ENCODE measurements at regions not wholly inside any gene's neighbourhood (a gene's known extent, or its start where the extent isn't known, plus 50 kb on each side); places are given as distances from the start of the nearest gene placed in this dataset.

DNA sequence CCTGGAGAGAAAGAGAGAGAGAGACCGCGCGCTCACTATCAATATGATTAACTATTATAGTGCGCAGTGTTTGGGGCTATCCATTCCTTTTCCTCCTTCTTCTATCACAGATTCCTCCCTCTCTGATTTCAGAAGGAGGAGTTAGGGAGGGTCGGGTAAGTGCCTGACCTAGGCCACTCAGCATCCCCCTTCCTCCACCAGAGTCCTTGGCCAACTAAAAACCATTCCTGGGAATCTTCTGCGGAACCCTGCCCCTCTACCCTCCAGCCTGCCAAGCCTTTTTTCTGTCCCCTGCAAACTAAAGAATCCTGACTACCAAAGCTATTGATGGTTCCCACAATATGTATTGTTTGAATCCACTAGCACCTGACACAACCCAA lies 256.2 kb upstream of the NFE2L3 start:
- no peak for DNase-seq

DNA sequence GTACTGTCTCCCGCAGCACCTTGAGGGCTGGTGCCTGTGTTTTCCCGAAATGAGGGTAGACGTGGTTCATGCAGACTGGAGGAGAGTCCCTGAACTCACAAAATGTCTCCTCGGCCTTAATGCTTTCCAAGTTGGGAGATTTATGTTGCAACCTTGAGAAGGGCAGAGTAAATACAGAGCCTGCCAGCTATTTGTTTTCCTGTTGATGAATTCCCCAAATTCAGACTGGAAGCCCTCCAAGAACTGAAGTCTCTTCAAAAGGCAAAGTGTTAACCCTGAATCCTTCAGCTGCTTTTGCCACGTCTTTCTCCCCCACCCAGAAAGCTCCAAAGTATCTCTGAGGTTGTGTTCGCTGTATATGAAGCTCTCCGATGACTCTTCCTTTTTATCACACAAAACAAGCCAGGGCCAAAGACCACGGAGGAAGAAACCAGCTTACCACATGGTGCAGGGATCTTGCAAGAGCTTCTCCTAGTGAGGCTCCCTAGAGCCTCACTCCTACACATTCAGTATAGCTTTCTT lies 254.7 kb upstream of the NFE2L3 start:
- DNase-seq = no peak

DNA sequence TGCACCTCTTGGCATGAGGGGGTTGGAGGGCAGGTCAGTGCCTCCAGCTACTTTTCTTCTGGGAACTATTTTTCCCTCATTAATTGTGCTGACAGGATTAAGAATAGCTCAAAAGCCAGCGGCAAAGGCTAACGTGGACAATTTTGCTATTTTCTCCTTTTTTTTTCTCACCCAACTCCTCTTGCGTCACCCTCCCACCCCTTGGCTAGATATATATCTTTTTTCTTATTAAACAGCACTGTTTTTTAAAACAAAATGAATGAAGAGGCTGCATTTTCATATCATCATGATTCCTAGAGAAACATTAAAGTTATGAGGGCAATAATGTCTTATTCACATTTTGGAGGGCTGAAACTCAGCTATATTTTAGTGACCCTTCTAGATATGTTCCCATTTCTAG lies 251.8 kb upstream of the NFE2L3 start:
- no peak for DNase-seq

DNA sequence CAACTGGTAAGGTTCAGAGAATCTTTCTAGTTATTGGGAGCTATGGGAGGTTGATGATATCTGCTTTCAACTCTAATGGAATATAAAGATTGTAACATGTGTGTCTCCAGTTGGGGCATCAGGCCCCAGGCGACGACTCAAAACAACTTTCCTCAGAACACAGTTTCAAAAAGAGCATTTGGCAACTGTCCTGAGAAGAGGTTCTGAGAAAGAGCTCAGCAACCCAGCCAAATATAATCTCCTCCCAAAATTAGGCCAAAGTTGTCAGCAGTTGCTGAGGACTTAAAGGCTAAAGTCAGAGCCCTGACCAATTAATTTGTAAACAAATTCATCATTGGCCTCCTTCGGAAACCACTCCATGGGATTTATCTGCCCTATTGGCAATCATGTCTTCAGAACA lies 251.1 kb upstream of the NFE2L3 start:
- no peak for DNase-seq

DNA sequence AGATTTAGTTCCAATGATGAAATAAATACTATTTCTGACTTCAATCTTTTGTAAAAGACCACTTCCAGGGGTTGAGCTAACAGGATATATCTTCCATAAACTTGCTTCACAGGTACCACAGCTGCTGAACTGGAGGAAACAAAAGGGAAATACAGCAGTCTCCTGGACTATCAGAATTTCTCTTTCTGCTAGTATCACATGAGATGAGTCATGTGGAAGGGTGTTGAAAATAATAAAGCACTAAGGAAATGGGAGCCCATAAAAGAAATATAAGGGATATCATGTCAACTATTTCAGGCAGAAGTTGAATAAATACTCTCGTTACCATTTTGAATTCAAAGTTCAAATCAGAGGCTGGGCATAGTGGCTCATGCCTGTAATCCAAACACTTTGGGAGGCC lies 250.3 kb upstream of the NFE2L3 start:
- no peak for DNase-seq

DNA sequence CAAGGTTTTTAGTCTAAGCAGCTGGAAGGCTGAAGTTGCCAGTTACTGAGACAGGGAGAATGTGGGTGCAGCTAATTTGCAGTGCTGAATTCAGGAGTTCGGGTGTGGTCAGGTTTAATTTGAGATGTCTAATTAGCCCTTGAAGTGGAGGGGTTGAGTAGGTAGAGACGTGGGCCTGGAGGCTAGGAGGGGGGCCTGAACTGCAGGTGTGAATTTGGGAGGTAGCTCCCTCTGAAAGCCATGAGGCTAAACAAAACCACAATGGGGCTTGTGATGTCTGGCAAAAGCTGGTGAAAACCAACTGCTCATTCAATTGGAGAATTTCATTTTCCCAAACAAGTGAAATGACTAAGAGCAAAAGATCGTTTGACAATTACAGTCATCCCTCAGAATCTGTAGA lies 246.0 kb upstream of the NFE2L3 start:
- DNase-seq = no peak

DNA sequence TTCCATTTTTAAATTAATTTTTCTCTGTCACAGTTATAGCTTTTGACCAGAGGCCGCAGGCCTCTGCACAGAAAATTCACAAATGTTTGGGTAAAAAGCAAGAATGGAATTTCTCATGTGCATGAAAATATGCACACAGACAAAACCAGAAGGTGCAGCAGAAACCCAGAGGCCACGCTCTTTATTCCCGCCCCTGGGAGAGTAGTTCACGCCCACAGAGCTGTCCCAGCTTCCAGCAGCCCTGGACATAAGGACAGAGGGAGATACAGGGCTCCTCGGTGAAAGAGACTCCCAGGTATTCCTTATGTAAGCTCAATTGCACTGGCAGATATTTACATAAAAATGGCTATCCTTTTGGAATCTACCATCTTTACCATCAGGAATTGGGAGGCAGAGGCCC lies 245.2 kb upstream of the NFE2L3 start:
- DNase-seq = no peak

DNA sequence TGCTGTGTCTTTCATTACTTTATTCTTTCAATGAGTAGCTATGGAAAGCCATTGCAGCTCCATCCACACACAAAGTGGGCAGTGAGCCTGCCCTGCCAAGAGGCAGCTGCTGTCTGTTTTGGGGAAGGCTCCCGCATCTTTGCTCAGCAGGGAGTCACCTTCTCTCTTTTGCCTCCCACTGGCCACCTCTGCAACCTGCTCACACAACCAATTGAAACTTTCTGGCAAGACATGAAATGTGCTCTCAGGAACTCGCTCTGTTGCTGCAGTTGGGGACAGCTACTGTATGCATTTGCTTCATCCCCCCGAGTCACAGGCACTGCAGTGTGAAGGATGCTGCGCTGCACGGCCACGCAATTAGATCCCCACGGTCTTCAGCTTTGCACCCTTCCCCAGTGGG lies 244.8 kb upstream of the NFE2L3 start:
- no peak for DNase-seq

DNA sequence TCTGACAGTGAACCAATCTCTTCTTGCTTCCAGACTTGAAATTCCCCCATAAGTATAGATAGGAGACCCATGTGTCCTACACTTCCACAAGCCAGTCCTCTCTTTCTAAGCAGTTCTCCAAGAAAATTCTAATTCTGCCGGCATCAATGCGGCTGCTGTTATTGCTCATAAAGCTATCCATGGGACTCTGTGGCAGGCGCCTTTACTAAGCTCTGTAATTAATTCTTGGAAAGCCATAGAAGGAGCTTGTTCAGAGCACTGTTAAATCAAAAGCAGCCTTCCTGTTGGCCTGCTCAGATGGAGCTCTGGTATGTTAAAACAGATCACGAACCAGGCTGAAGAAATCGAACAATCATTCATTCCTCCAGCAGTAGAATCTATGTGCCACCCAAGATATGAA lies 244.3 kb upstream of the NFE2L3 start:
- no peak for DNase-seq

DNA sequence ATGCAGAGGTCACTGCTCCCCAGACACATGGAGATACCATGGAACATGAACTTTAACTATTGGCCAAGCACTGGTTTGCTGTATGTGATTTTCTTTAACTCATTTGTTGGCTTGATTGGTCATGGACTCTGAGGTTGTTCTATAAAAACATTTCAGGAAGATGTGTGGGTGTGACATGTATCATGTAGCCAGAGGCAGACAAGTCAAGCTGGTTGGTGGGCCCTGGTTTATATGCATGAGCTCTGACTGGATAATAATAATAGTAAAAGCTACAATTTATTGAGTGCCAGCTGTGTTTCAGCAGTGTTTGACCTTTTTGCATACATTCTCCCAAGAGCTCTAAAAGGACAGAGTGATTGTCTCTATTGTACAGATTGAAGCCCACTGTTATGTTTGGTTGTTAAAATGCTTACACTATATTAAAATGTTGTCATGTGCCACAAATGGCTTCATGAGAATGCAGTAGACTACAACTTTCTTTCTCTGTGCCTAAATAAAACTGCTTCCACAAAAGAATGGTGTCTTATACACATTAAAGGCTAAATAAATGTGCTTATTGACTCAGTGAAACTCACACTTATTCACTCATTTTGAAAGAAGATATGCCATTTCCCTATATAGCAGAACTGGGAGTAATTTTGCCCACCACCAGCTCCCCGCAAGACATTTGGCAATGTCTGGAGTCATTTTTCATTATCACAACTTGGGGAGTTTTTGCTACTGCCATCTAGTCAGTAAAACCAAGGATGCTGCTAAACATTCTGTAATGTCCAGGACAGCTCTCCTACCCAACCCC lies 243.6 kb upstream of the NFE2L3 start:
- DNase-seq = no peak

DNA sequence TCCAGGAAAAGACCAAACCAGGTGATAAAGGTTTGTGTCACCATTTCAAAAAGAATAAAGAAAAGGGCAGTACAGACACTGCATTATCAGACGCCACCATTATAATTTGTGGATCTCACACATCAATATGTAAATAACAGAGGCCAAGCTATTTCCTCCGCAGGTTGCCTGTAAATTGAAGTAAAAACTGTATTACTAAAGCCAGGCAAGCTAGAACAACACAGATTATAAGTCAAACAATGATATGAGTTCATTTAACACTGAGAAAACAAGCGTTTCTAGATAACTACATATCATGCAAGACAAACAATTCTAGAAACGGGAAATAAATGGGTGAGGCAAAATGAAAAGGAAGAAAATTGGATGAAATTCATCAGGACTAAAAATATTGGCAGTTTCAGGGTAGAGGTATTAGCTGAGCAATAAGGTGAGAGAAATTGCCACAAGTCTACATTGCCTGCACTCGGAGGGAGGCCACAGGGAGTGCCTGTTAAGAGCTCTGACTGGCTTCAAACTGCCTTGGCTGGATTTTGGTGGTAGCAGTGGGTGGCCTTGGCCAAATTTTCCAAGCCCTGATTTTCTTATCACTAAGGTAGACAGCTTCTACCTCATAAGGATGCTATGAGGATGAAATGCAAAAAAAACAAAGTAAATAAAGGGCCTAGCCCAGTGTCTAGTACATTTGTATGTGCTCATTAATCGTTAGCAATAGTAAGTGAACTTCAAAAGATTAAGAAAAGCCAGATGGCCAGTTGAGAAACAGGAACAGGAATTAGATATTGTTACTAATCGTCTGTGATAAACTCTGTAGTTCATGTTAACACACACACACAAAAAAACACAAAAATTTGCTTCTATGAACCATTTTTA lies 240.0 kb upstream of the NFE2L3 start:
- DNase-seq = no peak

DNA sequence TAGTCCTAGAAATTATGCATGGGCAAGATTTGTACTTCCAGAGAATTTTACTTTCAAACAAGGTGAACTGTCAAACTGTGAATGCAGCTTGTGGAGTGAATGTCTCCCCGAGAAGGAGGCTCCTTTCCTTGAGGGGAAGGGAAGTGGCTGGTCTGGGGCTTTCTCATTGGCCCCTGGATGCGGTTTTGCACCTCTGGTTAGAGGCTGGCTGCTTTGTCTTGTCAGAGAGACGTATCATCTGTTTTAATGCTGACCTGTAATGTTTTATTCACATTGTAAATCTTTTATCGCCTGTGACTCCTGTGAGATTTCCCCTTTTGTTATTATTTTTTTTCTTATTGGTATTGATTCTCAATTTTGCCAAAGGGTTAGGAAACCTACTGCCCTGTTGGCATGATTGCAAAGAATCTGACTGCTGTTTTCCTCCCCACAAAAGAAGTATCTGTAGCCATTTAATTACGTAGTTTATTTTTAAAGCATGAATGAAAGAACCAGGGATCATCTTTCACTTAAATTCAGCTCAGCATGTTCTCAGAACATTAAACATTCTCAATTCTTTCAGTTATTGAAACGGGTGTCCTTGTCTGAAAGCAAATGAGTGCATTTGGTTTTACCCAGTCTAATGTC lies 238.3 kb upstream of the NFE2L3 start:
- DNase-seq = no peak

DNA sequence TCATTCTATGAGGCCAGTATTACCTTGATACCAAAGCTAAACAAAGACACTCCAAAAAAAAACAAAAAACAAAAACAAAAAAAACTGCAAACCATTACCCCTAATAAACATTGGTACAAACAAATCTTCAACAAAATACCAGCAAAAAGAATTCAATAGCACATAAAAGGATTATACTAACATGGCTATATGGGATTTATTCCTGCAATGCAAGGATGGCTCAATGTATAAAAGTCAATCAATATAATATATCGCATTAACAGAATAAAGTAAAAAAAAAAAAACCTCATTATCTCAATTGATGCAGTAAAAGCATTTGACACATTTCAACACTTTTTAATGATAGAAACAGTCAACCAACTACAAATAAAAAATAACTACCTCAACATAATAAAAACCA lies 233.3 kb upstream of the NFE2L3 start:
- DNase-seq = no peak

DNA sequence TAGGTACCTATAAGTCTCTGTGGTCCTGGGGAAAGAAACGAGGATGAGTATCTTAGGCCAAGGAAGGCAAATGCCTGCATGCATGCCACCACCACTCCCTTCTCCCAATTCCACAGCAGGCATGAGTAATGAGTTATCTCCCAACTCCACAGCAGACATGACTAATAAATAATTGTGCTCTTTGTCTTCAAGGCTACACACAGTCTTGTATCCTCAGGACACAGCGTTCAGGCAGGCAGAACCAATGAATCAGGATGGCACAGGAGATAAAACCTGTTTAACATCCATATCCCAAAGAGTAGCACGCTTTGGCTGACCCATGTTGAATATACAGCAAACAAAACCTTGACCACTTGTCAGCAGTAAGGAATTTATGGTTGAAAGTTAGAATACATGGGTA lies 229.7 kb upstream of the NFE2L3 start:
- DNase-seq = no peak

DNA sequence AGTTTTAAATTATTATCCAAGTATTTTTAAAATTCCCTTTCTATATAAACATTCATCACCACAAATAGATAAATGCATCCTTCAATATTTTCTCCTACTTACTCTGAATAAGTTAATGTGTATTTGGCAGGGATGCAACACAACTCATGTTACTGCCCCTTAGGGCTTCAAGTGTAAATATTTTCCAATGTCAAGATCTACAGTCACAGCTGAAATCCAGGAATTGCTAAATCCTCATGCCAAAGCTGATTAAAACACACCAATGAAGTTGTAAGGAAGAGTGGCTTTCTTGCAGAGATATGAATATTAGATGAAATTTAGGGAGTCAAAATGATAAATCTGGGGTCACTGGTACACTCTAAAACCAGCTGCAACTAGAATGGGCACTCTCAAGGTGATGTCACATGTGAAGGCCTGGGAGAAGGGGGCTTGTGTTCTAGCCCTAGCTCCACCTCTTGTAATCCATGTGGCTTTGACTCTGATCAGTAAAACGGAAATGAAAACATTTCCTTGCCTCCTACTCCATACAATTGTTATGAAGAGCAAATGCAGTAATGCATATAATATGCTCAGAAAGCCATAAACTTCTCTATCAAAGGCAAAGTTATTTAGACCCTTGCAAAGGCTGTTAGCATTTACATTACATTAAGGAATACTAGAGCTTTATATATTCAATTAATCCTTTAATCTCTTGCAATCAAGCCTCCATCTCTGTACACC lies 228.1 kb upstream of the NFE2L3 start:
- no peak for DNase-seq

DNA sequence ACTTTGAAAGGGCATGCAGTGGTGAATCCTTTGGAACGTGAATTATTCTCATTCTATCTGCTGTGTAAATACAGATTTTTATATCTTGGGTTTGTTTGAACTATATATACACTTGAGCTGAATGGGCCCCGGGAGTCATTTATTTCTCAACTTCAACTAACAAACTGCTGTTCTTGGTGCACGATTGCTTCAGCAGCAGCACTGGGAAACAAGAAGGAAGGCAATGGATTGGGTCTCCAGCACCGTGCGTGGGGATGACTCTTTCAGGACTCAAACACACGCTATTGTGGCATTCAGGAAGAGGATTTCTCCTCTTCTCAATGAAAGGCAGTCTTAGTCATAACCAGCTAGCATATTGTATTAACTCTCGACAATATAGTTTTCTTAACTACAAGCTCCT lies 226.0 kb upstream of the NFE2L3 start:
- no peak for DNase-seq

DNA sequence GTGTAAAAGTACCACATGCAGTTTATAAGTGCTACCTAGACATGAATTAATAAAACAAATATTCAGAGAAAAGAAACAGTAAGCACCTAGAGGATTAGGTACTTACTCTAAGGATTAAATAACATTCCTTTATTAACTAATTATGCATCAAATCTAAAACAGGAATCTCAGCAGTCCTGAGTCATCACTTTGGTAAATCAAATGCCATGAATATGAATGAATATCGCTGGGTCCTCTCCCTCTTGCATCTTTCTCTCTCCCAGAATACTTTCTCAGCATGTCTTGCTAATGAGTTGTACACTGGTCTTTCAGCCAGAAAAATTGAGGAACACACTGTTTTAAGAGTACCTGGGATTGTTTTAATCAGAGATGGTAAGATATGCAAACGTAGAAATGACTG lies 225.5 kb upstream of the NFE2L3 start:
- DNase-seq = no peak

DNA sequence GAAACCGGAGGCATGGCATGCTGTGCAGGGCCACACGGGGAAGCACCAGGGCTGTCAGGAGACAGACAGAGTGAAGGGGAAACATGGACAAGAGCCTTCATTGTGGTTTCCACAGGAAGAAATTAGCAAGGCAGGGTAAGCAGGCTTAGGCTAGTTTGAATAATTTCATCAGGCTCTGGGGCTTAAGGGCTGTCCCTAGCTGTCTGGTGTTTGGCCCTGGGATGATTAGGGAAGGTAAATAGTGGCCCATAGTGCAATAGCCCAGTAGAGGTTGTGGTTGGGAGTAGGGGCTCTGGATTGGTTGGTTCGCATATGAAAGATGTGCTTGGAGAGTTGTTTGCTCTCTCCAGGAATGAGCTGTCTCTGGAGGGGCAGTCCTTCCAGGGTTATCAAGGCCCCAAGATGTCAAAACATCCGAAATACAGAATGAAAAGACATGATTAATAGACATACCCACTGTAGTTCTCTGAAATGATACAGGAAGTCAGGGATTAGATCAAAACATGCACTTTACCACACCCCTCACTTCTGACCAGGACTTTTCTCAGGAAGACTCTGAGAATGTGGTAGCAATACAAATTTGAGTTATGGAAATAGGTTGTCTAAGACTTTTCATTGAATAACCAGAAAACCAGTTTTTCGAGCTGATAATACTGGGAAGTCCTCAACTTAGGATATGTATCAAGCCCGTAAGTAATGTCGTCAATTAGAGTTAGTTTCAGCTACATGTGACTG lies 224.9 kb upstream of the NFE2L3 start:
- DNase-seq = no peak

DNA sequence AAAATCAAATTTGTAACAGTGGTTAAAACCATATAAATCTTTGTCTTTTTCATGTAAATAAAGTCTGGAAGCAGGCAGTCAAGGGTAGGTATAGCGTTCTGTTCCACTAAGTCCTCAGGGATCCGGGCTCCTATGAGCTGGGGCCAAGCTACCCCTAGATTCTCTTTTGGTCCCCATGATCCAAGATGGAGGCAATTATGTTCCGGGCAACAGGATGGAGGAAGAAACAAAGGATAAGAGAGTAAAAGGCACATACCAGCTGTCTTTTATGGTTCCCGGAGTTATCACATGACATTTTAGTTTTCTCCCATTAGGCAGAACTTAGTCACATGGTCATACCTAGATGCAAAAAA lies 224.4 kb upstream of the NFE2L3 start:
- no peak for DNase-seq

DNA sequence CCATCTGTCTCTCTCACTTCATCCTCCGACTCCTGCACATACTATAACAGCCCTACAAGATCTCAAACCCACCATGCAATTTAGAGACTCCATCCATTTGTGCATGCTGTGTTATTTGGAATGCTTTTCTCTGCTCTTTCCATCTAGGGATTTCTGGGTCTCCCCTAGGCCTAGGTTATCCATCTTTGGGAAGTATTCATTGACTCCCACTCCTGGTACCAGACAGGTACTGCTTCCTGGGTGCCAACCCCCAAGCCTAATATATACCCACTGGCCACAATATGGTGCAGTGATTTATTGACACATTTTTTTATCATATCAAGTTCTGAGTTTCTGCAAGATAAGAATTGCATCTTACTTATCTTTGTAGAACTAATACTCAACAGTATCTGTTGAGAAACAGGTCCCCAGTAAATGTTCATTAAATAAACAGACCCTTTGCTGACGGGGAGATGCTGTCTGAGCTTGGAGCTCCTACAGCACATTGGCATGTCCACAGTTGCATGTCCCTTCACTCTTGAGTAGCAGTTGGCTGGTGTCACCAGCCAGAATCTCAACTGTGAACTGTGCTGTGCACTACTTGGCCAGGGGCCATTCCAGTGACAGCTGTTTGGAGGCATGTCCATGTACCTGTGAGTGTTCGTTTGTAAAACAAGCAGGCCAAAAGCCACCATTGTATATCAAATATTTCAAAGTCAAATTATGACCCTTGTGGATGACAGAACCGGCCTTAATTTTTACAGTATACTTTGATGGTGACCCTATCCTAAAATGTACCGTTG lies 223.3 kb upstream of the NFE2L3 start:
- DNase-seq = no peak

DNA sequence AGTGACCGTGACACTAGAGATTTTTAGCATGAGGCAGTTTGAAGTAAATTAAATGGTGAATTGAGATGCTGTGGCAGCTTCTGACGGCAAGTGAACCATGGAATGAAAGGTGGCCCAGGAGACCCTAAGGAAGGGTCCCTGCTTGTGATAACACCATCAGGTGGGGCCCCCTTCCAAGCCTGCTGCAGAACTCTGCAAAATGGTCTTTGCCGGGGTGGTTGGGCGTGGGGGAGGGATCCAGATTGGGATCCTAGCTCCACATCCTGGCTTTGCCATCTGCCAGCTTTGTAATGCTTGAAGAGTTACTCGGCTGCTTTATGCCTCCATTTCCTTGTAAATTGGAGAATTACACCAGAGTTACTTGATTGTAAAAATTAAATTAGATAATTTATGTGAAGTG lies 222.6 kb upstream of the NFE2L3 start:
- no peak for DNase-seq

All from effector CD4-positive, alpha-beta T cell (primary cell).